Nephron (organoid): ENCODE measurements at regions not wholly inside any gene's neighbourhood (a gene's known extent, or its start where the extent isn't known, plus 50 kb on each side); places are given as distances from the start of the nearest gene placed in this dataset.
"Not testable (repeated sequence)": the region's sequence is repeated elsewhere in the genome, so short reads cannot be mapped to it uniquely, and the experiment has no call there.

Experiments used
- H3K27ac Mint-ChIP-seq, 3 experiments: 2 replicates each; pipeline ENCODE4 v1.8.0; 2020; ENCODE audit warnings: mixed read lengths in 3 of 3, mild to moderate bottlenecking in 2 of 3, moderate library complexity in 1 of 3
- H3K27me3 Mint-ChIP-seq: 2 replicates; pipeline ENCODE4 v1.8.0; 2021; ENCODE audit warnings: low read depth, mild to moderate bottlenecking, moderate library complexity, mixed read lengths
- H3K36me3 Mint-ChIP-seq: 2 replicates; pipeline ENCODE4 v1.8.0; 2020; ENCODE audit warnings: low read depth, mixed read lengths
- H3K4me1 Mint-ChIP-seq: 2 replicates; pipeline ENCODE4 v1.8.0; 2020; ENCODE audit warnings: mixed read lengths
- H3K4me3 Mint-ChIP-seq, 3 experiments: 2 replicates each; pipeline ENCODE4 v1.8.0; 2020; ENCODE audit warnings: mild to moderate bottlenecking in 3 of 3, mixed read lengths in 3 of 3, moderate library complexity in 2 of 3
- H3K9me3 Mint-ChIP-seq: 2 replicates; pipeline ENCODE4 v1.8.0; 2020; ENCODE audit warnings: mixed read lengths
- TF ChIP-seq, protein P1 (sequence below), 3 experiments: fragments of 200-600 bp; sonication (generic); IDR thresholded peaks; one replicate each; pipeline ENCODE4 v1.5.0; 2021; ENCODE audit warnings: antibody characterized with exemption in 3 of 3; ENCODE audit not compliant: unreplicated experiment in 3 of 3

GRCh38 chr9:135173066-135173465, 85.6 kb downstream of the OLFM1 start:
- Mint-ChIP-seq H3K27me3 (peaks cover 63% of the 10 kb centered on the region), H3K27ac (no peak overlapping the region), H3K4me1 (no peaks in the 10 kb centered on the region), H3K36me3 (no peaks in the 10 kb centered on the region), H3K9me3 (no peaks in the 10 kb centered on the region), H3K4me3 (no peak overlapping the region)
- TF ChIP-seq, protein P1, sequence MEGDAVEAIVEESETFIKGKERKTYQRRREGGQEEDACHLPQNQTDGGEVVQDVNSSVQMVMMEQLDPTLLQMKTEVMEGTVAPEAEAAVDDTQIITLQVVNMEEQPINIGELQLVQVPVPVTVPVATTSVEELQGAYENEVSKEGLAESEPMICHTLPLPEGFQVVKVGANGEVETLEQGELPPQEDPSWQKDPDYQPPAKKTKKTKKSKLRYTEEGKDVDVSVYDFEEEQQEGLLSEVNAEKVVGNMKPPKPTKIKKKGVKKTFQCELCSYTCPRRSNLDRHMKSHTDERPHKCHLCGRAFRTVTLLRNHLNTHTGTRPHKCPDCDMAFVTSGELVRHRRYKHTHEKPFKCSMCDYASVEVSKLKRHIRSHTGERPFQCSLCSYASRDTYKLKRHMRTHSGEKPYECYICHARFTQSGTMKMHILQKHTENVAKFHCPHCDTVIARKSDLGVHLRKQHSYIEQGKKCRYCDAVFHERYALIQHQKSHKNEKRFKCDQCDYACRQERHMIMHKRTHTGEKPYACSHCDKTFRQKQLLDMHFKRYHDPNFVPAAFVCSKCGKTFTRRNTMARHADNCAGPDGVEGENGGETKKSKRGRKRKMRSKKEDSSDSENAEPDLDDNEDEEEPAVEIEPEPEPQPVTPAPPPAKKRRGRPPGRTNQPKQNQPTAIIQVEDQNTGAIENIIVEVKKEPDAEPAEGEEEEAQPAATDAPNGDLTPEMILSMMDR (IDR thresholded peaks at IDR 0.05; ENCODE audit: unreplicated experiment in 3 of 3): no peak

GRCh38 chr9:135174248-135174647, 86.8 kb downstream of the OLFM1 start:
- H3K36me3 Mint-ChIP-seq: no peaks in the 10 kb centered on the region
- no peak overlapping the region for H3K4me3 Mint-ChIP-seq
- TF ChIP-seq, protein P1 (IDR thresholded peaks at IDR 0.05; ENCODE audit: unreplicated experiment in 3 of 3): no peak
- H3K27me3 Mint-ChIP-seq: peaks cover 59% of the 10 kb centered on the region
- no peaks in the 10 kb centered on the region for H3K9me3 Mint-ChIP-seq
- no peak overlapping the region for H3K27ac Mint-ChIP-seq
- H3K4me1 Mint-ChIP-seq: no peaks in the 10 kb centered on the region

- H3K27me3 Mint-ChIP-seq: peaks cover 60% of the 10 kb centered on the region
- no peak overlapping the region for H3K4me3 Mint-ChIP-seq
- no peak overlapping the region for H3K27ac Mint-ChIP-seq
- H3K4me1 Mint-ChIP-seq: no peaks in the 10 kb centered on the region
- TF ChIP-seq, protein P1 (IDR thresholded peaks at IDR 0.05; ENCODE audit: unreplicated experiment in 3 of 3): no peak
- no peaks in the 10 kb centered on the region for H3K9me3 Mint-ChIP-seq
- H3K36me3 Mint-ChIP-seq: no peaks in the 10 kb centered on the region
These were observed 87.5 kb downstream of the OLFM1 start for GRCh38 chr9:135174981-135175380.

DNA sequence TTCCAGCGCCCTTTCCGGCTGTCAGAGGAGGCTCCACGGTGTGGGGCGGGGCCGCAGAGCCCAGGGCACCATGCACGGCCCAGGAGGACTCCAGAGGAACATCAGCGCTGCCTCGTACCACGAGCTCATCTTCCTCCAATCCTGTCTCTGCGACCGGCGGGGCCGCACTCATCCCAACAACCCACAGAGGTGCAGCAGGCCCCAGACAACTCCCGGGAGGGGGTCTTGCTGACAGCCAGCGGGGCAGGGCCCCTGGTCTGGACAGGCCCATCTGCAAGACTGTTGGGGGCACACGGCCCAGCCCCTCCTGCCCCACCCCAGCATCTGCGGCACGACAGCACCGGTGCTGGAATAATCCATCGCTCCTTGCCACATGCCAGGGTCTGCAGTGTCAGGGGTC, 88.8 kb downstream of the OLFM1 start:
- H3K4me3 Mint-ChIP-seq: no peak overlapping the region
- H3K27me3 Mint-ChIP-seq: peaks cover 58% of the 10 kb centered on the region
- H3K4me1 Mint-ChIP-seq: no peaks in the 10 kb centered on the region
- no peak overlapping the region for H3K27ac Mint-ChIP-seq
- TF ChIP-seq, protein P1 (IDR thresholded peaks at IDR 0.05; ENCODE audit: unreplicated experiment in 3 of 3): no peak
- H3K36me3 Mint-ChIP-seq: no peaks in the 10 kb centered on the region
- no peaks in the 10 kb centered on the region for H3K9me3 Mint-ChIP-seq

DNA sequence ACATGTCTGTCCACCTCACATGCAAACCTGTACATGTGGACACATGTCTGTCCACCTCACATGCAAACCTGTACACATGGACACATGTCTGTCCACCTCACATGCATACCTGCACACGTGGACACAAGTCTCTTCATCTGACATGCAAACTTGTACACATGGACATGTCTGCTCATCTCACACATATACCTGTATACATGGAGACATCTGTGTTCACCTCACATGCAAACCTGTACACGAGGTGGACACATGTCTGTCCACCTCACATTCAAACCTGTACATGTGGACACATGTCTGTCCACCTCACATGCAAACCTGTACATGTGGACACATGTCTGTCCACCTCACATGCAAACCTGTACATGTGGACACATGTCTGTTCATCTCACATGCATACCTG, 90.1 kb downstream of the OLFM1 start:
- not testable (repeated sequence) for H3K36me3 Mint-ChIP-seq, H3K4me1 Mint-ChIP-seq, H3K9me3 Mint-ChIP-seq, H3K4me3 Mint-ChIP-seq, H3K27ac Mint-ChIP-seq
- H3K27me3 Mint-ChIP-seq: peaks cover 56% of the 10 kb centered on the region

- no peaks in the 10 kb centered on the region for H3K36me3 Mint-ChIP-seq
- H3K4me3 Mint-ChIP-seq: no peak overlapping the region
- TF ChIP-seq, protein P1 (IDR thresholded peaks at IDR 0.05; ENCODE audit: unreplicated experiment in 3 of 3): no peak
- no peaks in the 10 kb centered on the region for H3K4me1 Mint-ChIP-seq
- no peaks in the 10 kb centered on the region for H3K9me3 Mint-ChIP-seq
- H3K27me3 Mint-ChIP-seq: peaks cover 54% of the 10 kb centered on the region
- no peak overlapping the region for H3K27ac Mint-ChIP-seq
These were observed 91.0 kb downstream of the OLFM1 start for GRCh38 chr9:135178498-135178897.
